ENCODE measurements at regions not wholly inside any gene's neighbourhood (a gene's known extent, or its start where the extent isn't known, plus 50 kb on each side); places are given as distances from the start of the nearest gene placed in this dataset.
A peak's percentile ranks its signal among the peaks of the same experiment; 100 is the strongest.

GRCh38 chr4:188905248-188905647 lies 766.0 kb downstream of the TRIML1 start:
- H3K4me2 ChIP-seq (ENCODE audit: low read length, poor library complexity, severe bottlenecking): no peak overlapping the region
- no peak overlapping the region for H3K18ac ChIP-seq (ENCODE audit: low read depth in 1 of 2, low read length in 2 of 2)
- no peak overlapping the region for H2BK12ac ChIP-seq (ENCODE audit: low read length in 2 of 2)
- no peak overlapping the region for H2BK5ac ChIP-seq (ENCODE audit: low read depth, low read length, poor library complexity, severe bottlenecking)
- no peak overlapping the region for H3K14ac ChIP-seq (ENCODE audit: low read length in 2 of 2)
- H2BK120ac ChIP-seq (ENCODE audit: low read depth, low read length): no peak overlapping the region
- H3K36me3 ChIP-seq (ENCODE audit: control insufficient read depth in 1 of 2, insufficient read depth in 2 of 2, low read depth in 1 of 2, low read length in 2 of 2): no peaks in the 10 kb centered on the region
- no peak overlapping the region for H2BK15ac ChIP-seq (ENCODE audit: low read depth, poor library complexity, severe bottlenecking)
- 83% methylated on average over 17 of the region's 18 CpGs for WGBS
- no peak for DNase-seq
- H3K23ac ChIP-seq (ENCODE audit: low read length in 2 of 2): no peak overlapping the region
- no peaks in the 10 kb centered on the region for H3K4me1 ChIP-seq (ENCODE audit: control insufficient read depth, insufficient read depth, low read depth, low read length)
- H3K9me3 ChIP-seq (ENCODE audit: control insufficient read depth, low read length): no peaks in the 10 kb centered on the region
- H2AK5ac ChIP-seq (ENCODE audit: low read length, severe bottlenecking): no peak overlapping the region
- no peak overlapping the region for H3K4ac ChIP-seq (ENCODE audit: low read depth in 1 of 2, low read length in 2 of 2)
- H3K79me1 ChIP-seq (replicated peaks; ENCODE audit: low read length, poor library complexity, severe bottlenecking): no peaks in the 10 kb centered on the region
- H4K91ac ChIP-seq (ENCODE audit: low read length): no peak overlapping the region
- no peaks in the 10 kb centered on the region for H3K27me3 ChIP-seq (ENCODE audit: control insufficient read depth in 1 of 2, insufficient read depth in 1 of 2, low read length in 2 of 2)
- no peak overlapping the region for H2AFZ ChIP-seq (ENCODE audit: low read depth, low read length)
- H3K9ac ChIP-seq (ENCODE audit: low read length): no peak overlapping the region
- H3K4me3 ChIP-seq (ENCODE audit: insufficient read depth in 1 of 2, low read depth in 1 of 2, low read length in 2 of 2): no peak overlapping the region
- no peak overlapping the region for H3K27ac ChIP-seq (ENCODE audit: low read length, poor library complexity, severe bottlenecking)
- no peak overlapping the region for H4K8ac ChIP-seq (ENCODE audit: low read length)

DNA sequence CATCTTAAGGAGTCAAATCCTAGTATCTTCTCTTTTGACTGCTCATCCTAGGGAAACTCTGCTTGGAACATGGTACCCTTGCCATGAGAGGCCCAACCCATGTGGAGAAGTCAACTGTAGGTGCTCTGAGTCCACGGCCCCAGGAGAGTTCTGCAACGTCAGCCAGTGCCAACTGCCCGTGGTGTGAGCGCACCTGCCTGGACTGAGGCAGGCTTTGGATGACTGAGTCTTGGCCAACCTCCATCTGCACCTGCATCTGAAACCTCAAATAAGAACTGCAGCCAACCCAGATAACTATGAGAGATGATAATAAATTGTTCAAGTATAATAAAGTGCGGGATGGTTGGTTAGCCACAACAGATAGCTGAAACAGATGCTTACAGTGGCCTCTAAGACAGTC lies 772.0 kb downstream of the TRIML1 start:
- H3K9me3 ChIP-seq (ENCODE audit: control insufficient read depth, low read length): peaks cover 13% of the 10 kb centered on the region
- no peak overlapping the region for H3K23ac ChIP-seq (ENCODE audit: low read length in 2 of 2)
- no peak overlapping the region for H2BK5ac ChIP-seq (ENCODE audit: low read depth, low read length, poor library complexity, severe bottlenecking)
- no peak overlapping the region for H2AFZ ChIP-seq (ENCODE audit: low read depth, low read length)
- H3K4me3 ChIP-seq (ENCODE audit: insufficient read depth in 1 of 2, low read depth in 1 of 2, low read length in 2 of 2): no peak overlapping the region
- H3K27me3 ChIP-seq (ENCODE audit: control insufficient read depth in 1 of 2, insufficient read depth in 1 of 2, low read length in 2 of 2): no peaks in the 10 kb centered on the region
- WGBS: 94% methylated on average over 5 of the region's 5 CpGs
- H2AK5ac ChIP-seq (ENCODE audit: low read length, severe bottlenecking): no peak overlapping the region
- H2BK15ac ChIP-seq (ENCODE audit: low read depth, poor library complexity, severe bottlenecking): no peak overlapping the region
- no peaks in the 10 kb centered on the region for H3K4me1 ChIP-seq (ENCODE audit: control insufficient read depth, insufficient read depth, low read depth, low read length)
- no peak overlapping the region for H3K4ac ChIP-seq (ENCODE audit: low read depth in 1 of 2, low read length in 2 of 2)
- no peak overlapping the region for H4K8ac ChIP-seq (ENCODE audit: low read length)
- H2BK120ac ChIP-seq (ENCODE audit: low read depth, low read length): no peak overlapping the region
- peak overlapping the region; percentile 68 for H4K91ac ChIP-seq (ENCODE audit: low read length)
- H2BK12ac ChIP-seq (ENCODE audit: low read length in 2 of 2): no peak overlapping the region
- H3K18ac ChIP-seq (ENCODE audit: low read depth in 1 of 2, low read length in 2 of 2): no peak overlapping the region
- no peak overlapping the region for H3K9ac ChIP-seq (ENCODE audit: low read length)
- no peak overlapping the region for H3K14ac ChIP-seq (ENCODE audit: low read length in 2 of 2)
- H3K79me1 ChIP-seq (replicated peaks; ENCODE audit: low read length, poor library complexity, severe bottlenecking): no peaks in the 10 kb centered on the region
- no peak overlapping the region for H3K27ac ChIP-seq (ENCODE audit: low read length, poor library complexity, severe bottlenecking)
- no peak overlapping the region for H3K4me2 ChIP-seq (ENCODE audit: low read length, poor library complexity, severe bottlenecking)
- H3K36me3 ChIP-seq (ENCODE audit: control insufficient read depth in 1 of 2, insufficient read depth in 2 of 2, low read depth in 1 of 2, low read length in 2 of 2): no peaks in the 10 kb centered on the region
- no peak for DNase-seq

GRCh38 chr4:188911707-188912106 lies 772.5 kb downstream of the TRIML1 start:
- Histone ChIP-seq H3K27me3 (ENCODE audit: control insufficient read depth in 1 of 2, insufficient read depth in 1 of 2, low read length in 2 of 2) (no peaks in the 10 kb centered on the region), H2BK12ac (ENCODE audit: low read length in 2 of 2) (no peak overlapping the region), H2BK15ac (ENCODE audit: low read depth, poor library complexity, severe bottlenecking) (no peak overlapping the region), H3K27ac (ENCODE audit: low read length, poor library complexity, severe bottlenecking) (no peak overlapping the region), H3K36me3 (ENCODE audit: control insufficient read depth in 1 of 2, insufficient read depth in 2 of 2, low read depth in 1 of 2, low read length in 2 of 2) (no peaks in the 10 kb centered on the region), H4K8ac (ENCODE audit: low read length) (no peak overlapping the region), H3K18ac (ENCODE audit: low read depth in 1 of 2, low read length in 2 of 2) (no peak overlapping the region), H3K4me2 (ENCODE audit: low read length, poor library complexity, severe bottlenecking) (no peak overlapping the region), H3K9ac (ENCODE audit: low read length) (no peak overlapping the region), H2AK5ac (ENCODE audit: low read length, severe bottlenecking) (no peak overlapping the region), H3K14ac (ENCODE audit: low read length in 2 of 2) (no peak overlapping the region), H3K79me1 (replicated peaks; ENCODE audit: low read length, poor library complexity, severe bottlenecking) (no peaks in the 10 kb centered on the region), H2BK120ac (ENCODE audit: low read depth, low read length) (no peak overlapping the region), H3K4ac (ENCODE audit: low read depth in 1 of 2, low read length in 2 of 2) (no peak overlapping the region), H3K23ac (ENCODE audit: low read length in 2 of 2) (no peak overlapping the region), H2AFZ (ENCODE audit: low read depth, low read length) (no peak overlapping the region), H4K91ac (ENCODE audit: low read length) (no peak overlapping the region), H3K4me1 (ENCODE audit: control insufficient read depth, insufficient read depth, low read depth, low read length) (no peaks in the 10 kb centered on the region), H3K9me3 (ENCODE audit: control insufficient read depth, low read length) (peaks cover 16% of the 10 kb centered on the region), H3K4me3 (ENCODE audit: insufficient read depth in 1 of 2, low read depth in 1 of 2, low read length in 2 of 2) (no peak overlapping the region), H2BK5ac (ENCODE audit: low read depth, low read length, poor library complexity, severe bottlenecking) (no peak overlapping the region)
- 97% methylated on average over 5 of the region's 5 CpGs for WGBS
- DNase-seq: no peak

GRCh38 chr4:188915175-188915574 lies 775.9 kb downstream of the TRIML1 start:
- no peak overlapping the region for H3K9ac ChIP-seq (ENCODE audit: low read length)
- peaks cover 29% of the 10 kb centered on the region for H3K9me3 ChIP-seq (ENCODE audit: control insufficient read depth, low read length)
- no peaks in the 10 kb centered on the region for H3K36me3 ChIP-seq (ENCODE audit: control insufficient read depth in 1 of 2, insufficient read depth in 2 of 2, low read depth in 1 of 2, low read length in 2 of 2)
- no peak overlapping the region for H3K4ac ChIP-seq (ENCODE audit: low read depth in 1 of 2, low read length in 2 of 2)
- H2BK12ac ChIP-seq (ENCODE audit: low read length in 2 of 2): no peak overlapping the region
- no peaks in the 10 kb centered on the region for H3K4me1 ChIP-seq (ENCODE audit: control insufficient read depth, insufficient read depth, low read depth, low read length)
- no peak overlapping the region for H4K8ac ChIP-seq (ENCODE audit: low read length)
- H3K18ac ChIP-seq (ENCODE audit: low read depth in 1 of 2, low read length in 2 of 2): no peak overlapping the region
- 79% methylated on average over 5 of the region's 5 CpGs for WGBS
- no peak overlapping the region for H3K23ac ChIP-seq (ENCODE audit: low read length in 2 of 2)
- no peaks in the 10 kb centered on the region for H3K79me1 ChIP-seq (replicated peaks; ENCODE audit: low read length, poor library complexity, severe bottlenecking)
- no peaks in the 10 kb centered on the region for H3K27me3 ChIP-seq (ENCODE audit: control insufficient read depth in 1 of 2, insufficient read depth in 1 of 2, low read length in 2 of 2)
- H3K27ac ChIP-seq (ENCODE audit: low read length, poor library complexity, severe bottlenecking): no peak overlapping the region
- H2BK5ac ChIP-seq (ENCODE audit: low read depth, low read length, poor library complexity, severe bottlenecking): no peak overlapping the region
- no peak overlapping the region for H4K91ac ChIP-seq (ENCODE audit: low read length)
- no peak for DNase-seq
- H2AFZ ChIP-seq (ENCODE audit: low read depth, low read length): no peak overlapping the region
- no peak overlapping the region for H3K4me2 ChIP-seq (ENCODE audit: low read length, poor library complexity, severe bottlenecking)
- H2BK15ac ChIP-seq (ENCODE audit: low read depth, poor library complexity, severe bottlenecking): no peak overlapping the region
- H3K4me3 ChIP-seq (ENCODE audit: insufficient read depth in 1 of 2, low read depth in 1 of 2, low read length in 2 of 2): no peak overlapping the region
- H2BK120ac ChIP-seq (ENCODE audit: low read depth, low read length): no peak overlapping the region
- no peak overlapping the region for H2AK5ac ChIP-seq (ENCODE audit: low read length, severe bottlenecking)
- H3K14ac ChIP-seq (ENCODE audit: low read length in 2 of 2): no peak overlapping the region
